HEK293T (cell line): ENCODE measurements at regions not wholly inside any gene's neighbourhood (a gene's known extent, or its start where the extent isn't known, plus 50 kb on each side); places are given as distances from the start of the nearest gene placed in this dataset.
"Not testable (repeated sequence)": the region's sequence is repeated elsewhere in the genome, so short reads cannot be mapped to it uniquely, and the experiment has no call there.

Source experiments
- CTCF ChIA-PET: fragments of 350-600 bp; formaldehyde crosslinking; extraction: SDS; loops from one replicate; lab custom pipeline; 2021; ENCODE audit warnings: antibody characterized with exemption, inconsistent platforms; lab: Yijun Ruan, JAX
- POLR2A ChIA-PET: fragments of 350-600 bp; formaldehyde crosslinking; extraction: SDS; loops from one replicate; lab custom pipeline; 2020; ENCODE audit warnings: antibody characterized with exemption, inconsistent platforms; lab: Yijun Ruan, JAX
- DNase-seq: peaks from one replicate; pipeline ENCODE4 v3.0.0; 2012; ENCODE audit warnings: mixed read lengths; ENCODE audit errors: extremely low spot score
- ARNT ChIP-seq: fragments of 450-650 bp; IDR thresholded peaks from 2 replicates; pipeline ENCODE4 v1.6.1; 2017; ENCODE audit warnings: mild to moderate bottlenecking
- BHLHE40 ChIP-seq: fragments of 450-650 bp; IDR thresholded peaks from 2 replicates; pipeline ENCODE4 v1.6.1; 2016; ENCODE audit warnings: mild to moderate bottlenecking, moderate library complexity, borderline replicate concordance
- CTBP1 ChIP-seq: fragments of 450-650 bp; IDR thresholded peaks from 2 replicates; pipeline ENCODE4 v1.6.1; 2016; ENCODE audit warnings: borderline replicate concordance
- ELF4 ChIP-seq: fragments of 450-650 bp; IDR thresholded peaks from 2 replicates; pipeline ENCODE4 v1.6.1; 2017; ENCODE audit warnings: antibody characterized with exemption
- FOXA1 ChIP-seq: fragments of 450-650 bp; IDR thresholded peaks from 2 replicates; pipeline ENCODE4 v1.6.1; 2016; ENCODE audit warnings: mild to moderate bottlenecking
- FOXK2 ChIP-seq: fragments of 450-650 bp; IDR thresholded peaks from 2 replicates; pipeline ENCODE4 v1.6.1; 2016; ENCODE audit warnings: mild to moderate bottlenecking
- FOXM1 ChIP-seq: fragments of 450-650 bp; IDR thresholded peaks from 2 replicates; pipeline ENCODE4 v1.6.1; 2017; ENCODE audit warnings: mild to moderate bottlenecking, borderline replicate concordance
- HDGF ChIP-seq: fragments of 450-650 bp; IDR thresholded peaks from 2 replicates; pipeline ENCODE4 v1.6.1; 2017; ENCODE audit warnings: antibody characterized with exemption, borderline replicate concordance
- L3MBTL2 ChIP-seq: fragments of 450-650 bp; conservative IDR thresholded peaks from 2 replicates; pipeline ENCODE4 v1.6.1; 2016; ENCODE audit warnings: mild to moderate bottlenecking
- LEF1 ChIP-seq: fragments of 450-650 bp; IDR thresholded peaks from 2 replicates; pipeline ENCODE4 v1.6.1; 2017; ENCODE audit warnings: mild to moderate bottlenecking, borderline replicate concordance
- NFRKB ChIP-seq: fragments of 450-650 bp; IDR thresholded peaks from 2 replicates; pipeline ENCODE4 v1.6.1; 2016; ENCODE audit warnings: mild to moderate bottlenecking, moderate library complexity
- SP1 ChIP-seq: fragments of 450-650 bp; IDR thresholded peaks from 2 replicates; pipeline ENCODE4 v1.6.1; 2017
- SUZ12 ChIP-seq: fragments of 450-650 bp; IDR thresholded peaks from 2 replicates; pipeline ENCODE4 v1.6.1; 2016; ENCODE audit warnings: mild to moderate bottlenecking
- TARDBP ChIP-seq: fragments of 450-650 bp; IDR thresholded peaks from 2 replicates; pipeline ENCODE4 v1.6.1; 2016
- ZNF384 ChIP-seq: fragments of 450-650 bp; IDR thresholded peaks from 2 replicates; pipeline ENCODE4 v1.6.1; 2016
- TF ChIP-seq, protein P1 (sequence below): fragments of 450-650 bp; IDR thresholded peaks from 2 replicates; pipeline ENCODE4 v1.6.1; 2016

DNA sequence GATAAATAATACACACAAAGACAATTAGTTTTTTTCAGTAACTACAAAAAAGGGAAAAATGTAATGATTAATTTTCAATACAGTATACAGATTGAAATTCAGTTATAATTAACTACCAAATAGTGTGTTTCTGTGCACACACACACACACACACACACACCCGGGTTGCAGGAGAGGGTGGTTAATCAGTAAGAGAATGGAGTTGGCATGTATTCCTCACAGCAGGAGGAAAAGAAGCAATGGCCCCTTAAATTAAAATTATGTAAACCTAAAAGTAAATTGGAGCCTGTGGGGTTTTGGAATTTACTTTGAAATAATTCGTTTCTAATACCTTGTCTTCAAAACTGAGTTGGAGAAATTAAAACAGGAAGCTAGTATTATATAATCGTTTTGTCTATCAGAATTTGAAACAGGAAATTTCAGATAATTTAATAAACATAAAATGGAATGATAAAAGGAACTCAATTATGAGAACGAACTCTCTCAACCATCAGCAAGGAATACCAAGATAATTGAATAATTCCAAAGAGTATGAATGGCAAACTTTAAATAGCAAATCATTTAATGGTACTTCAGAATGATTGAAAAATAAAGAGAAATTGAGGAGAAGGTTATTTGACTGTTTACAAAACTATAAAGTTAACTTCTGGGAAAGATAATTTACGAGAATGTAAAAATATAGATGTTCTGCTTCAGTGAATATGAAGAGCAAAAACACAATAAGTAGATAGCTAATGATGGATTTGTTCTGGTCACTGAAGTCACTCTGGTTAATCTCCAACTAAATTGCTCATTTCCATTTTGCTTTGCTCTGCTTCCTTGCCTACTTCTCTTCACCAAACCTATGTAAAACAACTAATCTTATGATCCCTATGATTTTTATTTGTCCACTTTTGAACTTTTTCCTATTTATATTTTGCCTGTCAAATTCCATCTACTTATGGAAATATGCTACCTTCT, 547.9 kb upstream of the ZP4 start:
- DNase-seq: no peak
- TF ChIP-seq TARDBP (no peak), BHLHE40 (no peak), LEF1 (no peak), NFRKB (no peak), ELF4 (no peak), FOXA1 (no peak), SP1 (no peak), CTBP1 (no peak), ZNF384 (no peak), L3MBTL2 (no peak), FOXM1 (no peak), ARNT (no peak), FOXK2 (no peak), HDGF (no peak), SUZ12 (no peak)
- TF ChIP-seq, protein P1, sequence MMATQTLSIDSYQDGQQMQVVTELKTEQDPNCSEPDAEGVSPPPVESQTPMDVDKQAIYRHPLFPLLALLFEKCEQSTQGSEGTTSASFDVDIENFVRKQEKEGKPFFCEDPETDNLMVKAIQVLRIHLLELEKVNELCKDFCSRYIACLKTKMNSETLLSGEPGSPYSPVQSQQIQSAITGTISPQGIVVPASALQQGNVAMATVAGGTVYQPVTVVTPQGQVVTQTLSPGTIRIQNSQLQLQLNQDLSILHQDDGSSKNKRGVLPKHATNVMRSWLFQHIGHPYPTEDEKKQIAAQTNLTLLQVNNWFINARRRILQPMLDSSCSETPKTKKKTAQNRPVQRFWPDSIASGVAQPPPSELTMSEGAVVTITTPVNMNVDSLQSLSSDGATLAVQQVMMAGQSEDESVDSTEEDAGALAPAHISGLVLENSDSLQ: no peak
- POLR2A ChIA-PET: no interaction called here
- CTCF ChIA-PET: no interaction called here

DNA sequence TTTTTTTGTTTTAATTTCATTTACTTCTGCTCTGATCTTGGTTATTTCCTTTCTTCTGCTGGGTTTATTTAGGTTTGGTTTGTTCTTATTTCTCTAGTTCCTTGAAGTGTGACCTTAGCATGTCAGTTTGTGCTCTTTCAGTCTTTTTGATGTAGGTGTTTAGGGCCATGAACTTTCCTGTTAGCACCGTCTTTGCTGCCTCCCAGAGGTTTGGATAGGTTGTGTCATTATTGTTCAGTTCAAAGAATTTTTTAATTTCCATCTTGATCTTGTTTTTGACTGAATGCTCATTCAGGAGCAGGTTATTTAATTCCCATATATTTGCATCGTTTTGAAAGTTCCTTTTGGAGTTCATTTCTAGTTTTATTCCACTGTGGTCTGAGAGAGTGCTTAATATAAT, 539.0 kb upstream of the ZP4 start:
- DNase-seq, CTCF ChIA-PET, POLR2A ChIA-PET: not testable (repeated sequence)

DNA sequence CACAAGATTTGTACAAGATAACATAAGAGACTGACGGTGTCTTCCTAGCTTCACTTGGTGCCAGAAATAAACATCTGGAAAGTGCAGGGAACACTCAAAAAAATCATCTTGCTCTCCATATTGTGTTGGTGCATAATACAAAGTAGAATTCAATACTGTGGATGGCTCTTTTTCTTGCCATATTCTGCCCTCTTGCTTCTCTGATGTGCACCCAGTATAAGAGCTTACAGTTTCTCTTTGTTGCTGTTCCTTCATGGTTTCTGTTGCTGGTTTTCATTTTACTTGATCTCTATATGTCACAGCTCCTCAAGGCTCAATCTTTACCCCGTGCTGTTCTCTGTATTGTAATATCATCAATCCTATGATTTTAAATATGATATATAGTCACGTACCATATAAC, 528.5 kb upstream of the ZP4 start:
- TF ChIP-seq ARNT: no peak
- no peak for TF ChIP-seq ZNF384
- TF ChIP-seq FOXK2: no peak
- TF ChIP-seq HDGF: no peak
- no peak for TF ChIP-seq FOXM1
- TF ChIP-seq LEF1: no peak
- TF ChIP-seq, protein P1: no peak
- TF ChIP-seq ELF4: no peak
- no peak for TF ChIP-seq FOXA1
- no peak for TF ChIP-seq SP1
- no peak for TF ChIP-seq BHLHE40
- ChIA-PET CTCF (no interaction called here), POLR2A (no interaction called here)
- DNase-seq: no peak

DNA sequence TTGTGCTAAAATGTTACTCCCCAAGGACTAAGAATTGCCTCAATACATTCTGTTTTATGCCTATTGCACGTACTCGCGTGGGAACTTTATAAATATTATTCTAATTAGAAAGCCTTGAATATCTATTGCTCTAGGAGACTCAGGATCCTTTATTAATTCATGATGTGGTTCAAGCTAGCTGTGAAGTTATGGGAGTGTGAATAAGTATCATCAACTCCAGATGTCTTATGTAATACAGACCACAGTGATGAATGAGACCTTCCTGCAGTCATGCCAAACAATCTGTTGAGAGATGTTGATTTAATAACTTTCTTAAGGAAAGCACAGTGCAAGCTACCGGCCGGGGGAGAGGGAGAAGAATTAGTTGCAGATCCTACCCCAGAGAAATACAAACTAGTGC, 519.2 kb upstream of the ZP4 start:
- TF ChIP-seq, protein P1: no peak
- no peak for TF ChIP-seq TARDBP
- TF ChIP-seq FOXK2: no peak
- ChIA-PET CTCF (no interaction called here), POLR2A (no interaction called here)
- no peak for DNase-seq

DNA sequence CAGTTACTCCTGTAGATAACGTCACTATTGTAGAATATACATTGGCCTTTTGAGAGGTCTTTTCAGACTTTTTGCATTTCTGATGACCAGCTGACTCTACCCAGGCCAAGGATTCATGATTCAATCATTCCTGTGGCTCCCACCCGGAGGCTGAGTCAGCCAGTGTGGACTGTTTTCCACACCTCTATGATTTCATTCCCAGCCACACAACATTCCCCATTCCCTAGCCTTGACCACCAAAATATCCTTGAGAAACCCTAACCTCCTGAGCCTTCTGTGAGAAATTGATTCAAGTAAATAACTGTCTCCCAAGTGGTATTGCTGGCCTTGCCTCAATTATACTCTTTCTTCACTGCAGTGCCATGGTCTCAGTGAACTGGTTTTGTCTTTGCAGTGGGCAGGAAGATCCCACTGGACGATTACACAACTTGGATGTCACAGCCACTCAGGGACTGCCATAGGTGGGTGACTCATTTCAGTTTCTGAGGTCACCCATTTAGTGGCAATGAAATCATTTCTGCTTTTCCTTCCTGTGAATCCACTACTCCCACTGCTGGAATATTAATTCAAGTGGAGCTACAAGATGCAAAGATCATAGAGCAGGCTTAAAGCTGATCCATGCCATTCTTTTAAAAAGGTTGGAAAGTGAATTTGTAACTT, 518.6 kb upstream of the ZP4 start:
- ChIA-PET POLR2A (no interaction called here), CTCF (no interaction called here)
- DNase-seq: no peak
- TF ChIP-seq ARNT: no peak
- TF ChIP-seq FOXK2: no peak
- no peak for TF ChIP-seq NFRKB

DNA sequence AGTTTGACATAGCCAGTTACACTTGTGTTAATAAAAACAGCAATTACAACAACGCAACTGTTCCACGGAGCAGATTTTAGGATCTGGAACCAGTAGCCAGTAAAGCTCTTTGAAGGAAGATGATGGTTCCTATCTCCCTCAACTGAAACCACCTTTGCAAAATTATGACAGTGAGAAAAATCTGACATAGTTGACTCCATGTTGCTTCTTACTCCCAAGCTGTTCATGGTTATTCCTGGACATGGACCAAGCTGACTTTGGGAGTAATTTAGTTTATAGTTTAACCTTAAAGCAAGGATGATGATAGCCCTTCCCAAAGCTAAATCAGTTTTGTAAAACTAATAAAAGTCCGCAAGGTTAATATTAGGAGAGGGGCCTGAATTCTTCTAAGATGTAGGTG, 518.0 kb upstream of the ZP4 start:
- DNase-seq: no peak
- CTCF ChIA-PET: no interaction called here
- TF ChIP-seq ZNF384 (no peak), HDGF (no peak), ELF4 (no peak), ARNT (no peak), FOXK2 (no peak), SP1 (no peak), L3MBTL2 (no peak), LEF1 (no peak), CTBP1 (no peak), NFRKB (no peak)
- TF ChIP-seq, protein P1: no peak
- POLR2A ChIA-PET: no interaction called here
